Osteoblast (primary cell): ENCODE measurements at regions not wholly inside any gene's neighbourhood (a gene's known extent, or its start where the extent isn't known, plus 50 kb on each side); places are given as distances from the start of the nearest gene placed in this dataset.

ENCODE experiments used
- DNase-seq: peaks from one replicate; pipeline ENCODE4 v3.0.0; 2011; ENCODE audit warnings: low spot score, mixed read lengths; ENCODE audit not compliant: insufficient read length; ENCODE audit errors: missing footprints
- H2AFZ ChIP-seq: 2 replicates; pipeline ENCODE4 v1.6.0; 2011; ENCODE audit warnings: mild to moderate bottlenecking, low read length
- H3K27ac ChIP-seq: 2 replicates; pipeline ENCODE4 v1.5.1; 2011; ENCODE audit warnings: mild to moderate bottlenecking, low read depth, low read length, moderate library complexity
- H3K27me3 ChIP-seq: 2 replicates; pipeline ENCODE4 v1.6.0; 2012; ENCODE audit warnings: mild to moderate bottlenecking, control low read depth, inconsistent platforms, low read length, moderate library complexity; ENCODE audit not compliant: insufficient read depth
- H3K36me3 ChIP-seq: 2 replicates; pipeline ENCODE4 v1.5.1; 2011; ENCODE audit warnings: mild to moderate bottlenecking, low read length, control low read depth, moderate library complexity; ENCODE audit not compliant: insufficient read depth
- H3K4me1 ChIP-seq: 2 replicates; pipeline ENCODE4 v1.5.1; 2011; ENCODE audit warnings: mild to moderate bottlenecking, low read length, control low read depth, moderate library complexity; ENCODE audit not compliant: insufficient read depth
- H3K4me2 ChIP-seq: 2 replicates; pipeline ENCODE4 v1.6.0; 2011; ENCODE audit warnings: mild to moderate bottlenecking, low read length; ENCODE audit not compliant: insufficient read depth
- H3K4me3 ChIP-seq: fragments of 200-600 bp; sonication (generic); 3 replicates; pipeline ENCODE4 v1.5.1; 2012; ENCODE audit warnings: mild to moderate bottlenecking, low read length, inconsistent platforms; ENCODE audit not compliant: insufficient read depth
- H3K79me2 ChIP-seq: 2 replicates; pipeline ENCODE4 v1.6.0; 2012; ENCODE audit warnings: mild to moderate bottlenecking, low read length, control low read depth, inconsistent platforms; ENCODE audit not compliant: insufficient read depth
- H3K9me3 ChIP-seq: 2 replicates; pipeline ENCODE4 v1.5.1; 2011; ENCODE audit warnings: low read depth, low read length, control low read depth
- H4K20me1 ChIP-seq: 2 replicates; pipeline ENCODE4 v1.6.0; 2012; ENCODE audit warnings: mild to moderate bottlenecking, low read length, control low read depth; ENCODE audit not compliant: insufficient read depth
- CTCF ChIP-seq: IDR thresholded peaks from 2 replicates; pipeline ENCODE4 v1.5.1; 2011; ENCODE audit warnings: mild to moderate bottlenecking, low read depth, low read length, moderate library complexity; ENCODE audit errors: extremely low read depth

GRCh38 chr2:105618351-105618659 lies 126.4 kb upstream of the NCK2 start:
- H3K36me3 ChIP-seq, result no peaks in the 10 kb centered on the region
- no peak overlapping the region for H3K4me2 ChIP-seq
- no peaks in the 10 kb centered on the region for H3K9me3 ChIP-seq
- no peaks in the 10 kb centered on the region for H3K79me2 ChIP-seq
- H3K27me3 ChIP-seq, result peaks cover 9% of the 10 kb centered on the region
- H3K27ac ChIP-seq, result no peak overlapping the region
- H4K20me1 ChIP-seq, result no peaks in the 10 kb centered on the region
- no peak for DNase-seq
- no peak for TF ChIP-seq CTCF
- no peak overlapping the region for H3K4me3 ChIP-seq
- no peak overlapping the region for H2AFZ ChIP-seq
- H3K4me1 ChIP-seq, result no peaks in the 10 kb centered on the region

- H3K4me2 ChIP-seq, result no peak overlapping the region
- no peaks in the 10 kb centered on the region for H3K36me3 ChIP-seq
- no peaks in the 10 kb centered on the region for H4K20me1 ChIP-seq
- no peaks in the 10 kb centered on the region for H3K79me2 ChIP-seq
- no peaks in the 10 kb centered on the region for H3K4me1 ChIP-seq
- no peak for DNase-seq
- no peak overlapping the region for H3K4me3 ChIP-seq
- H3K27me3 ChIP-seq, result peaks cover 9% of the 10 kb centered on the region
- no peak overlapping the region for H3K27ac ChIP-seq
- H3K9me3 ChIP-seq, result no peaks in the 10 kb centered on the region
- H2AFZ ChIP-seq, result no peak overlapping the region
- no peak for TF ChIP-seq CTCF
These were observed 126.9 kb upstream of the NCK2 start for GRCh38 chr2:105617631-105618350.

GRCh38 chr2:105615305-105615704 lies 129.4 kb upstream of the NCK2 start:
- Histone ChIP-seq H2AFZ (no peak overlapping the region), H3K9me3 (no peaks in the 10 kb centered on the region), H3K4me2 (no peak overlapping the region), H3K79me2 (no peaks in the 10 kb centered on the region), H3K4me1 (no peaks in the 10 kb centered on the region), H3K27ac (no peak overlapping the region), H3K27me3 (peaks cover 2% of the 10 kb centered on the region), H3K36me3 (no peaks in the 10 kb centered on the region), H3K4me3 (no peak overlapping the region), H4K20me1 (no peaks in the 10 kb centered on the region)
- no peak for DNase-seq
- no peak for TF ChIP-seq CTCF

GRCh38 chr2:105611811-105612424 lies 132.8 kb upstream of the NCK2 start:
- no peak for DNase-seq
- Histone ChIP-seq H3K9me3 (no peaks in the 10 kb centered on the region), H3K4me1 (no peaks in the 10 kb centered on the region), H4K20me1 (no peaks in the 10 kb centered on the region), H3K4me2 (no peak overlapping the region), H3K27me3 (peaks cover 2% of the 10 kb centered on the region), H3K79me2 (no peaks in the 10 kb centered on the region), H2AFZ (no peak overlapping the region), H3K4me3 (no peak overlapping the region), H3K27ac (no peak overlapping the region), H3K36me3 (no peaks in the 10 kb centered on the region)
- no peak for TF ChIP-seq CTCF
